ENCODE measurements at regions not wholly inside any gene's neighbourhood (a gene's known extent, or its start where the extent isn't known, plus 50 kb on each side); places are given as distances from the start of the nearest gene placed in this dataset.

GRCh38 chr5:114116981-114117380 lies 244.9 kb upstream of the KCNN2 start:
- peaks cover 3% of the 10 kb centered on the region for H3K27me3 Mint-ChIP-seq
- no peak for TF ChIP-seq CTCF (conservative IDR thresholded peaks at IDR 0.05)
- DNase-seq (ENCODE audit: extremely low spot score, unreplicated experiment), result no peak
- peaks cover 8% of the 10 kb centered on the region for H3K9me3 Mint-ChIP-seq
- peaks cover 8% of the 10 kb centered on the region for H3K4me1 Mint-ChIP-seq (ENCODE audit: unreplicated experiment)
- H3K4me3 Mint-ChIP-seq, result no peak overlapping the region
- H3K27ac Mint-ChIP-seq, result no peak overlapping the region
- H3K36me3 Mint-ChIP-seq, result no peaks in the 10 kb centered on the region

GRCh38 chr5:114118511-114118910 lies 243.4 kb upstream of the KCNN2 start:
- Mint-ChIP-seq H3K4me3 (no peak overlapping the region), H3K27me3 (peaks cover 3% of the 10 kb centered on the region), H3K4me1 (ENCODE audit: unreplicated experiment) (peaks cover 8% of the 10 kb centered on the region), H3K36me3 (no peaks in the 10 kb centered on the region), H3K27ac (no peak overlapping the region), H3K9me3 (peaks cover 8% of the 10 kb centered on the region)
- TF ChIP-seq CTCF (conservative IDR thresholded peaks at IDR 0.05), result no peak
- DNase-seq (ENCODE audit: extremely low spot score, unreplicated experiment), result no peak

- Mint-ChIP-seq H3K4me3 (peak overlapping the region; percentile 57), H3K36me3 (no peaks in the 10 kb centered on the region), H3K27ac (peak overlapping the region; percentile 82), H3K4me1 (ENCODE audit: unreplicated experiment) (peaks cover 8% of the 10 kb centered on the region), H3K9me3 (peaks cover 8% of the 10 kb centered on the region), H3K27me3 (peaks cover 3% of the 10 kb centered on the region)
- DNase-seq (ENCODE audit: extremely low spot score, unreplicated experiment), result no peak
- no peak for TF ChIP-seq CTCF (conservative IDR thresholded peaks at IDR 0.05)
These were observed 241.7 kb upstream of the KCNN2 start for GRCh38 chr5:114120166-114120565.

GRCh38 chr5:114122852-114123251 lies 239.0 kb upstream of the KCNN2 start:
- Mint-ChIP-seq H3K4me1 (ENCODE audit: unreplicated experiment) (peaks cover 4% of the 10 kb centered on the region), H3K27ac (no peak overlapping the region), H3K36me3 (no peaks in the 10 kb centered on the region), H3K9me3 (peaks cover 6% of the 10 kb centered on the region), H3K27me3 (no peaks in the 10 kb centered on the region), H3K4me3 (no peak overlapping the region)
- TF ChIP-seq CTCF (conservative IDR thresholded peaks at IDR 0.05), result no peak
- DNase-seq (ENCODE audit: extremely low spot score, unreplicated experiment), result no peak

GRCh38 chr5:114123654-114124053 lies 238.2 kb upstream of the KCNN2 start:
- Mint-ChIP-seq H3K4me3 (no peak overlapping the region), H3K27me3 (no peaks in the 10 kb centered on the region), H3K9me3 (peaks cover 7% of the 10 kb centered on the region), H3K36me3 (no peaks in the 10 kb centered on the region), H3K27ac (no peak overlapping the region), H3K4me1 (ENCODE audit: unreplicated experiment) (peaks cover 4% of the 10 kb centered on the region)
- DNase-seq (ENCODE audit: extremely low spot score, unreplicated experiment), result no peak
- no peak for TF ChIP-seq CTCF (conservative IDR thresholded peaks at IDR 0.05)

GRCh38 chr5:114146398-114146797 lies 215.5 kb upstream of the KCNN2 start:
- no peak for TF ChIP-seq CTCF (conservative IDR thresholded peaks at IDR 0.05)
- Mint-ChIP-seq H3K27me3 (no peaks in the 10 kb centered on the region), H3K4me3 (peak overlapping the region; percentile 6), H3K27ac (peak overlapping the region; percentile 25), H3K9me3 (peaks cover 25% of the 10 kb centered on the region), H3K36me3 (peaks cover 11% of the 10 kb centered on the region), H3K4me1 (ENCODE audit: unreplicated experiment) (peaks cover 4% of the 10 kb centered on the region)
- DNase-seq (ENCODE audit: extremely low spot score, unreplicated experiment), result no peak
